Activated CD8-positive, alpha-beta memory T cell treated with anti-CD3 and anti-CD28 coated beads for 36 hours (primary cell): ENCODE measurements at regions not wholly inside any gene's neighbourhood (a gene's known extent, or its start where the extent isn't known, plus 50 kb on each side); places are given as distances from the start of the nearest gene placed in this dataset.
"Not testable (repeated sequence)": the region's sequence is repeated elsewhere in the genome, so short reads cannot be mapped to it uniquely, and the experiment has no call there.

Source experiments
- CTCF ChIA-PET: fragments of 350-600 bp; sonication (Branson Sonifier 250); formaldehyde crosslinking; loops from one replicate; lab custom pipeline; 2021; ENCODE audit warnings: antibody characterized with exemption; lab: Charles Lee
- POLR2A ChIA-PET: fragments of 350-600 bp; sonication (Branson Sonifier 250); formaldehyde crosslinking; loops from one replicate; lab custom pipeline; 2021; ENCODE audit warnings: antibody characterized with exemption; lab: Charles Lee

DNA sequence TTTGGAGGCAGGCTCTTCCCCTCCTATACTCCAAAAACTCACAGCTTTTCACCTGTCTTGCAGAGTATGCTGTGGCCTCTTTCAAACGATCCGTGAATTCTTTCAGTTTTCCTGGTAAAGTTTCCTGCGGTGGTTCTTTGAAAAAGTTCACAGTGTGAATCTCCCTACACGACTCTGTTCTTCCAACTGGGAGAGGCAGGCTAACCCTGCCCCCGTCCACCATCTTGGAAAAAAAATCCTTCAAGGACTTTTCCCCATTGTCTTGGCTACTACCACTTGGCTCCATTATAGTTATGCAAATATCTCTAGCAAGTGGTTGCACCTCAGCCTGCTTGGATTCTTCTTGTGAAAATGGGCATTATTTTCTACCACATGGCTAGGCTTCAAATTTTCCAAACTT, 382.6 kb downstream of the AGTPBP1 start:
- ChIA-PET CTCF (no interaction called here), POLR2A (no interaction called here)

- CTCF ChIA-PET = no interaction called here
- POLR2A ChIA-PET = no interaction called here
Measured at GRCh38 chr9:85349046-85349445, 392.7 kb downstream of the AGTPBP1 start.

- POLR2A ChIA-PET = no interaction called here
- CTCF ChIA-PET = no interaction called here
Measured at GRCh38 chr9:85347541-85347940, 394.2 kb downstream of the AGTPBP1 start.

DNA sequence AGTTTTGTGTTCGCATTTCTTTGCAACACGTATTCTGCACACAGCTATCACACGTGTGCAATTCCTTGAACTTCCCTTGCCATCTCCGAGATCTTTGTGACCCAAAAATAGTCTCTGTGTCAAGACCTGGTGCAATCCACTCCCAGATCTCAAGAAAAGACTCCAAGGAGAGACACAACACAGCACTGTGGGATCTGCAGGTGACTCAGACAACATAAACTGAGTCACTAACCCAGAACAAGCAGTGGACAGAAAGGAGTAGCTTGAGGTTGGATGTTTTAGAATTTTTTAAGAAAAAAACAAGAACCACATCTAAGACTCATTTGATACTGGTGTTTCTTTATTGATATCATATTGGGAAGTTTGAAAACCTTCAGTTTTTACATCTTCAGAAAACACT, 396.9 kb downstream of the AGTPBP1 start:
- ChIA-PET POLR2A (no interaction called here), CTCF (no interaction called here)

GRCh38 chr9:85339338-85339737, 402.4 kb downstream of the AGTPBP1 start:
- CTCF ChIA-PET = no interaction called here
- POLR2A ChIA-PET = no interaction called here

GRCh38 chr9:85334228-85334627, 407.5 kb downstream of the AGTPBP1 start:
- POLR2A ChIA-PET = no interaction called here
- CTCF ChIA-PET = no interaction called here

- ChIA-PET POLR2A (interaction anchor here (0.6 kb wide), 1 partner anchor 28 kb away, joined by 4 read pairs; no protein-coding TSS in a partner anchor), CTCF (no interaction called here)
Measured at GRCh38 chr9:85332487-85332886, 409.3 kb downstream of the AGTPBP1 start.

- CTCF ChIA-PET = no interaction called here
Measured at GRCh38 chr9:85331626-85332025, 410.1 kb downstream of the AGTPBP1 start.

DNA sequence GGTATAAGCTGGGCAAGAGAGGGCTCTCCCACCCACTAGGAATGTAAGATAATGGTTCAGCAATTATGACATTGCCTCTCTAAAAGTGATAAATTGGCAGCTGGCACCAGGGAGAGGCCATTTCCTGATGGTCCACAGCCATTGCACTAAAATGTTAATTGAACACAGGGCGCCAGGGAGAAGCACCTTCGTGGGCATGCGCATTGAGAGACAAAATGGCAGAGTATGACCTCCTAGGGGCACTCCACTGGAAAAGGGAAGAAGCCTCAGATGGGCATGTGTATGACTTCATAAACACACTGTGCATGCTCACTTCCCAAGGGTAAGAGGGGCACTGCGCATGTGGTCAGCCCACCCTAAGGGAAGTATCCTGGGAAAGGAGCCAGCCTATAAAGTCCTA, 419.2 kb downstream of the AGTPBP1 start:
- ChIA-PET POLR2A (no interaction called here), CTCF (no interaction called here)

More at GRCh38 chr9:85331626-85332025, 410.1 kb downstream of the AGTPBP1 start:
- POLR2A ChIA-PET = no interaction called here

GRCh38 chr9:85321561-85321960, 420.2 kb downstream of the AGTPBP1 start:
- POLR2A ChIA-PET = no interaction called here
- CTCF ChIA-PET = no interaction called here

DNA sequence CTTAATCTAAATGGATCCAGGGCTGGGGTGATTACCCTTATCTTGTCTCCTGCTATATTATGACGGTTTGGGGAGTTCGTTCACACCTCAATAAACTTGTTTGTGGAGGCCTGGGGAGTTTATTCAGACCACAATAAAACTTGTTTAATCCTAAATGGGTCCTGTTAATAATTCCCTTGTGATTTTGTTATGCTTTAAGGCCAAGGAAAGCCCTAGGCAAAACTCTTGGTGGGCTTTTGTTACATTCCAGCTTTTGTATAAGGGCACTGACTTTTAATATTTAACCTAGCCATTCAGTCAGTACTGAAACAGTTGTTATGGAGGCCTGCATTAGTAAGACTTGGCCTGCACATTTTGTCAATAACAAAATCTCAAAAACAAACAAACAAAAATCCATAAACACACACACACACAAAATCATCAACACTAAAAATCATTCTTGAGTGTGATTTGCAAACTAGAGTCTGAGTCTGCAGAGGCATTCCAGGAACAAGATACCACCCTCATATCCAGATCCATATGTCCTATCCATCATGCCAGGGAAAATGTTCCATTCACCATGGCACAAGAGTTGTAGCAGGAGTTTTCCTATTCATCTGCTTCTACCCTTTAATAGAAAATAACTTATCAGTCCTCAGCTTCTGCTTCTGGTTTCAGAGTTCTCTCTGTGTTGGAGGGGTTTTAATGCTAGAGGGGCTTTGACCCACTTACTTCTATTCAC, 421.7 kb downstream of the AGTPBP1 start:
- ChIA-PET CTCF (no interaction called here), POLR2A (no interaction called here)

DNA sequence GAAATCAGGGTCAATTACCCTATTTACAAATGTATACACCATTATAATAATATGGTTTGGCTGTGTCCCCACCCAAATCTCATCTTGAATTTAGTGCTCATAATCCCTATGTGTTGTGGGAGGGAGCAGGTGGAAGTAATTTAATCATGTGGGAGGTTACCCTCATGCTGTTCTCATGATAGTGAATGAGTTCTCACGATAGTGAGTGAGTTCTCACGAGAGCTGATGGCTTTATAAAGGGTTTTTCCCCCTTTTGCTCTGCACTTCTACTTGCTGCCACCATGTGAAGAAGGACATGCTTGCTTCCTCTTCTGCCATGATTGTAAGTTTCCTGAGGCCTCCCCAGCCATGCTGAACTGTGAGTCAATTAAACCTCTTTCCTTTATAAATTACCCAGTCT, 426.2 kb downstream of the AGTPBP1 start:
- CTCF ChIA-PET, POLR2A ChIA-PET: not testable (repeated sequence)

DNA sequence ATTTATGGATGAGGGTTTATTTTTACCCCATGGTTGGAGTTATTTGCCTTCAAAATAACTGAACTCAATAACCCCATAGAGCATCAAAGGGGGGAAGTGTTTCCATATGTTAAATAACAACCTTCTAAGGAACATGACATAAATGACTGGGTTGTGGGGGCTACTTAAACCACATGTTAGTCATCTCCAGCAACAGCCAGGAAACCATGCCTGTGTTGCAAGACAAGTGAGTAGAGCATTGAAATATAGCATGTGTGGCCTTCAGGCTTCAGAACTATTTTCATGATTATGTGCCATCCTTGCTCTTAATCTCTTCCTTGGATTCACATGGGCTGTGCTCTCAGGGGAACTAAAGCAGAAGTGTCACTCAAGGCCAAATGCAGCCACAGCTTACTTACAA, 431.2 kb downstream of the AGTPBP1 start:
- CTCF ChIA-PET = no interaction called here
- POLR2A ChIA-PET = no interaction called here

GRCh38 chr9:85303757-85304134, 438.0 kb downstream of the AGTPBP1 start:
- CTCF ChIA-PET = no interaction called here

GRCh38 chr9:85302938-85303756, 438.6 kb downstream of the AGTPBP1 start:
- ChIA-PET CTCF (interaction anchor here (0.7 kb wide), 1 partner anchor 585 kb away, joined by 3 read pairs; no protein-coding TSS in a partner anchor), POLR2A (no interaction called here)

More at GRCh38 chr9:85303757-85304134, 438.0 kb downstream of the AGTPBP1 start:
- POLR2A ChIA-PET = no interaction called here

DNA sequence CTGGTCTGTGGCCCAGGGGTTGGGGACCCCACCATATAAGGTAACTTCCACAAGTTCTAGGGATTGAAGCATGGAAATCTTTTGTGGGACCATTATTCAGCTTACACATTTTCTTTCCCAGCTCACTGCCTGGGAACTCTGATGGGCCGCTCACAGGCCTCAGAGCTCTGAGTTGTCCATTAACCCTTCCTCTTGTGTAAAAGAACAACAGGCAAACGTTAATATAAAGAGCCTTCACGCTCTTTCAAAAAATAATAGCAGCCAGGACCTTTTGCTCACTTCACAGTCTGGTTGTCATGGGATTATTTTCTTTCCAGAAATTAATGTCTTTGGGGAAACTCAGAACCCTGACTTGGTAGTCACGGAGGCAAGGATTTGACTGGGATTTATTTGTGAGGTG, 443.3 kb downstream of the AGTPBP1 start:
- CTCF ChIA-PET = no interaction called here
- POLR2A ChIA-PET = no interaction called here

DNA sequence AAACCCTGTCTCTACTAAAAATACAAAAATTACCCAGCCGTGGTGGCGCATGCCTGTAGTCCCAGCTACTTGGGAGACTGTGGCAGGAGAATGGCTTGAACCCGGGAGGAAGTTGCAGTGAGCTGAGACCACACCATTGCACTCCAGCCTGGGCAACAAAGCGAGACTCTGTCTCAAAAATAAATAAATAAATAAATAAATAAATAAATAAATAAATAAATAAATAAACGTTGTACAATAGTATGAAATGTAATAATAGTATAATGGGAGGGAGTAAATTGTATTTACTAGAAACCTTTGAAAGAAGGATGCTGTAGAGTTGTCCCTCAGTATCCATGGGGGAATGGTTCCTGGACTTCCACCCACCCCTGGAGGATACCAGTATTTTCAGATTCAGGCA, 446.5 kb downstream of the AGTPBP1 start:
- POLR2A ChIA-PET = not testable (repeated sequence)

GRCh38 chr9:85292261-85292660, 449.5 kb downstream of the AGTPBP1 start:
- POLR2A ChIA-PET = no interaction called here

More for the DNA sequence above, 446.5 kb downstream of the AGTPBP1 start:
- CTCF ChIA-PET = not testable (repeated sequence)

DNA sequence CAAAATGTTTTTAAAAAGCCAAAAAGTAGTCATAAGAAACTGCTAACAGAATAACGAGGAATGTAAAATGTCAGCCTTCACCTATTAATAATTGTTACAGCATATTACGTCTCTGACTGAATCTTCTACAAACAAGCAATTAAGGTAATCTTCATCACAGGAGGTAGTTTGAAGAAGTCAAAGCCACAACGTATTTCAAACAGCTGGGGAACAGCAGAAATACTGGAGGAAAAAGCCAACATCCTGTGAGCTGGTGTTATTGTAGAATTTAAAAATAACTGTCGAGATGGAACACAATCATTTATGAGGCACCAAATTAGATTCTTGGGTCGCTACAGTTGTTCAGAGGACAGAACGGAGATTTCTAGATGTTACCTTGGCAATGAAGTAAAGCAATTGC, 450.5 kb downstream of the AGTPBP1 start:
- POLR2A ChIA-PET = no interaction called here
- CTCF ChIA-PET = no interaction called here

More at GRCh38 chr9:85292261-85292660, 449.5 kb downstream of the AGTPBP1 start:
- CTCF ChIA-PET = no interaction called here

GRCh38 chr9:85290019-85290418, 451.7 kb downstream of the AGTPBP1 start:
- POLR2A ChIA-PET = no interaction called here
- CTCF ChIA-PET = interaction anchor here (0.6 kb wide), 1 partner anchor 320 kb away, joined by 4 read pairs; no protein-coding TSS in a partner anchor

GRCh38 chr9:85289142-85289541, 452.6 kb downstream of the AGTPBP1 start:
- ChIA-PET POLR2A (no interaction called here), CTCF (no interaction called here)
